HG02610 (cell line): ENCODE measurements at regions not wholly inside any gene's neighbourhood (a gene's known extent, or its start where the extent isn't known, plus 50 kb on each side); places are given as distances from the start of the nearest gene placed in this dataset.
"Not testable (repeated sequence)": the region's sequence is repeated elsewhere in the genome, so short reads cannot be mapped to it uniquely, and the experiment has no call there.

Experiments used
- ATAC-seq: cut with Tn5 transposase; IDR thresholded peaks from one replicate; pipeline ENCODE4 v1.9.1; 2021; ENCODE audit warnings: mild to moderate bottlenecking, moderate library complexity; ENCODE audit not compliant: unreplicated experiment

GRCh38 chr1:173257805-173258204 is 50.7 kb upstream of the TNFSF4 start:
- ATAC-seq: no peak

DNA sequence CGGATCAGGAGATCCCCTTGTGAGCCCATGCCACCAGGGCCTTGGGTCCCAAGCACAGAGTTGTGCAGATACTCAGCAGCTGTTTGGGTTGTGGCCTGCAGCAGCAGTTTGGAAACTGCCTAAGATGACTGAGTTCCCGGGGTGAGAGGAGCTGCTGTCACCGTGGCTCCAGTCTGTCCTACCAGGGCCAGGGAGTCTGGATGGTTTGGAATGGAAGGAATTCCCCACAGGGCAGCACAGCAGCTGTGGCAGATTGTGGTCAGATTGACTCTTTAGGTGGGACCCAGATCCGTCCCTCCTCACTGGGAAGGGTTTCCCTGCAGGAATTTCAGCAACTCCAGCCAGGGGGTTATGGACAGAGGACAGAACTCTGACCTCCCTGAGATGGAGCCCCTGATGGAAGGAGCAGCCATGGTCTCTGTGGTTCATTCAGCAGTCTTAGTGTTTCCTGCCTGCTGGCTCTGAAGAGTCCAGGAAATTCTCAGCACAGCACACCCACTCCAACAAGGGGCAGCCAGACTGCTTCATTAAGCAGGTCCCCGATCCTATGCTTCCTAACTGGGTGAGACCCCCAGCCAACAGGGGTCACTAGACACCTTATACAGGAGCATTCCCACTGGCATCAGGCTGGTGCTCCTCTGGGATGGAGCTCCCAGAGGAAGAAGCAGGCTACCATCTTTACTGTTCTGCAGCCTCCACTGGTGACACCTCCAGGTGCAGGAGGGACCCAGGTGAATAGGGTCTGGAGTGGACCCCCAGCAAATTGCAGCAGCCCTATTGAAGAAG is 51.5 kb upstream of the TNFSF4 start:
- ATAC-seq: no peak

- not testable (repeated sequence) for ATAC-seq
These were observed 53.2 kb upstream of the TNFSF4 start for GRCh38 chr1:173260329-173260728.

DNA sequence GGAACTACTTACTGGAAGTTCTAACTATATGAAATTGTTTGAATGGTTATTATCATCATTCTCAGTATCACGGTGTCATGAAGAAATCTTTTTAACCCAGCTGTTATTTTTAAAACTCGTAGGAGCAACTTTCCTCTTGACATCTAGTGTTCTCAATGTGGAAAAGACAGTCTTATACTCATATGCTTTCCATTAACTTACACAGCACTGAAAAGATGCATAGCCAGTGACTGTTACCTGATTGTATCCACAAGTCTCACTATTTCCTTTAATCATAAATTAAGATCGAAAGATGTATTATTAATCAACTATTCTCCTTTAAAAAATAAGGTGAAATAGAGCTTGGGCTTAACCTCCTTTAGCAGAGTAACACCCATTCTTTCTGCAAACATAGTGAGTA is 59.7 kb upstream of the TNFSF4 start:
- no peak for ATAC-seq

- ATAC-seq: peak; percentile 53
These were observed 60.4 kb upstream of the TNFSF4 start for GRCh38 chr1:173267453-173267945.

- ATAC-seq: no peak
These were observed 61.1 kb upstream of the TNFSF4 start for GRCh38 chr1:173268261-173268660.

GRCh38 chr1:173268786-173269277 is 61.7 kb upstream of the TNFSF4 start:
- no peak for ATAC-seq

DNA sequence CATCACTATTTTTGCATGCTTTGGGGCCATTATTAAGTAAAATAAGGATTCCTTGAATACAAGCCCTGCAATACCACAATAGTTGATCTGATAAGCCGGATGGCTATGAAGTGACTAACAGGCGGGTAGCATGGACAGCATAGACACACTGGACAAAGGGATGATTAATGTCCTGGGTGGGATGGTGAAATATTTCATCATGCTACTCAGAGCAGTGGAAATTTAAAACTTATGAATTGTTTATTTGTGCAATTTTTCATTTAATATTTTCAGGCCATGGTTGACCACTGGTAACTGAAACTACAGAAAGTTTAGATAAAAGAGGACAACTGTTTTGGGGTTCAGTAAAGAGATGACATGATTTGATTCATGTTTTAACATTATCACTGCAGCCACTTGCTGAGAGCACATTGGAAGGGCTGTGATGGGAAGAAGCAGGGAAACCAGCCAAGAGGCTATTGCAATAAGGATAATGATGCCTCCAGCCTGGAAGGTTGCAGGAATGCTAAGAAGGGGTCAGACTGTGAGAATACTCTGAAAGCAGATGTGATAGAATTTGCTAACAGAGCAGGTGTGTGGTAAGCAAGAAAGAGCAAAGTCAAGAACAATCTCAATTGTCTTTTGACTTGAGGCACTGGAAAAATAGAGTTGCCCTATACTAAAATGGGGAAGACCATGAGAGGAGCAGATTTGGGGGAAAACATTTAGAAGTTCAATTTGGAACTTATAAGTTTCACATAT is 62.5 kb upstream of the TNFSF4 start:
- ATAC-seq: no peak

DNA sequence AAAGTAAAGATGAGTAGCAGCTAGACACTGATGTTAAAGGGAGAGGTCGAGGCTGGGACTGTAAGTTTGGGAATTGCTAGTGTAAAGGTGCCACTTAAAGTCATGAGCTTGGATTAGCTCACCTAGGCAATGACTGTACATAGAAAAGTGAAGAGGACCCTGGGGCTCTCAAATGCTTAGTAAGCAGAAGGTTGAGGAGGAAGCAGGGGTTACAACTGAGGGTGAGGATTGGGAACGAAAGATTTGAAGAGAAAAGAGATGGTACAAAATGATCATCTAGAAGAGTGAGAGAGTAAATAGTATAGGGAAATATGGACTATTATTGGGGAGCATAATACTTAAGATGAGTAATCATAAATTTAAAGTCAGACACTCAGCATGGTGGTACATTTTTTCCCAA is 63.1 kb upstream of the TNFSF4 start:
- ATAC-seq: no peak

- not testable (repeated sequence) for ATAC-seq
These were observed 63.9 kb upstream of the TNFSF4 start for GRCh38 chr1:173271021-173271420.

DNA sequence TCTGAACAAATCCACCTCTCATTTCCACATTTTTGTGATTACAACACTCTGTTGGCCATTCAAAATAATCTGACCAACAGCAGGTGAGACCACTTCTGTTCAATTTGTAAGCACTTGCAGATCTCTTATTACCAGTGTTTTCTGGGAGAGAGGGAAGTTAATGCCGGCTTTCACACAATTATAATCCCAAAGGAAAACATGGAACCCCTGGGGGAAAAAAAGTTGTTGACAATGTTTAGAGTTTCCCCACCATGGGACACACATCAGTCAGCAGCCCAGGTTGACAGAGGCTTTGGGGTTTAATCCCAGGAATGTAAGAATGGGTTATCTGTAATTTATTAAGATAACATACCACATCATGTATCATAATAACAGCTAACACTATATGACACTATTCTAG is 68.4 kb upstream of the TNFSF4 start:
- ATAC-seq: no peak

DNA sequence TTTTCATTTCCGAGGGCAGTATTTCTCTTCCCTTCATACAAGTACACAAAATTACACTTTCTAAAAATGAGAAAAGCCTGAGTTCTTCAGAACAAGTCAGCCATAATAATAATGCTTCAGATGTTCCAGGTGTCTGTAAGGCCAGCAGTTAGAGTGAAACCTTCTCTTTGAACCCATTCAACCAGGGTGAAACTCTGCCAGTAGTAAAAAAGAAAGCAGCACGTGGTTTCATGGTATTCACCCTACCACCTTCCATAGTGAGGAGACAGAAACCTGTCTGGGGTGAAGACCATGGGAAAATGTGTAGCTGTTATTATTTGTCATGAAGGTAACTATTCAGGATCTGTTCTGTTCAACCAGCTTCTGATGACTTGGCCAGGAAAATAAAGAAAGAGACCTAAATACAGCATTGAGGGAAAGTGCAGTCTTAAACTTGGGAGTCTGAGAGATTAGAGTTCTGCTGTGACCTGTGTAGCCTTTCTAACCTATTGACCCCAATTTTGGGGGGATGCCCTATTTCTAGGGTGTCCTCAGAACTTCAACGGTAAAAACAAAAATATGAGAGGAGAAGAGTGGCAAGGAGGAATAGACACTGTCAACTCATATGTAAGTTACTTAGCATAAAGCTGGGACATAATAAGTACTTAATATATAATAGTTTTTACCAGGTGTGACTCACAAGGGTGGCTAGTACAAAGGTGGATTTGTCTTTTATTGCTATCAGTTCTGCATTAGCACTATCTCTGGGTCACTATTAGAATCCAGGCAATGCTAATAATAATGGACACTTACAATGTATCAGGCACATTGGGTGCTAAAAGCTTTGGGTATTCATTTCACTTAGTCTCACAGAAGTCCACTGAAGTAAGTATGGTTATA is 70.0 kb upstream of the TNFSF4 start:
- ATAC-seq: peak; percentile 97

GRCh38 chr1:173280899-173281660 is 73.9 kb upstream of the TNFSF4 start:
- no peak for ATAC-seq

- no peak for ATAC-seq
These were observed 77.9 kb upstream of the TNFSF4 start for GRCh38 chr1:173285048-173285447.

DNA sequence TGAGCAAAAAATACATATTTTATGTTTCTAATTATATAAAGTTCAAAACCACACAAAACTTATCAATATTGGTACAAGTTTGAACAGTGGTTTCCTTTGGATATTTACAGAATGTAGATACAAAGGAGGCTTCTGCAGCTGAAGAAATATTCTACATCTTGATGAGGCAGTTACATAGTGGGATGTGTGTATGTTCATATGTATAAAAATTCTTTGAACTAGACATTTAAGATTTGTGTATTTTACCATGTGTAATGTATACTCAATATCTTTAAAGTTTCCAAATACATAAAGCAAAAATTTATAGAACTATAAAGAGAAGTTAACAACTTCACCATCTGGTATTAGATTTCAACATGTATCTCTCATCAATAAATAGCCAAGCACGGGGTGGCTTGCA is 80.7 kb upstream of the TNFSF4 start:
- ATAC-seq: no peak

- ATAC-seq: no peak
These were observed 86.6 kb upstream of the TNFSF4 start for GRCh38 chr1:173293756-173294155.

- ATAC-seq: no peak
These were observed 87.7 kb upstream of the TNFSF4 start for GRCh38 chr1:173294843-173295242.

- ATAC-seq: no peak
These were observed 88.3 kb upstream of the TNFSF4 start for GRCh38 chr1:173295391-173295790.

DNA sequence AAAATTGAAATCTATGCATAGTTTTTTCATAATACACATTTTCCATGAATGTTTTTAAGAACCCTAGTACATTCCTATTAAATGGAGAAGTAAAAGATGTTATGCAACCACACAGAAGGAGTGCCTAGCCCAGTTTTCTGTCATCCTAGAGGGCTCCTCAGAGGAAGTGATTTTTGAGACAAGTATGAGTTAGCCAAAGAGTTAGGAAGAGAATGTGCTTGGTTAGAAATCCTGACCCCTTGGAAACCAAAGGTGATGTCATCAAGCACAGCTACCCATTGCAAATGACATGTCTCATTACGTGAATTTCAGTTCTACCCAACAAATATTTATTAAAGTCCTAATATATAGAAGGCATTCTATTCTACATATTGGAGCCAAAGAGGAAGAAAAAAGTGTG is 88.9 kb upstream of the TNFSF4 start:
- ATAC-seq: no peak

GRCh38 chr1:173297798-173298391 is 90.8 kb upstream of the TNFSF4 start:
- ATAC-seq: peak; percentile 92
